HCT116 (cell line): ENCODE measurements at regions not wholly inside any gene's neighbourhood (a gene's known extent, or its start where the extent isn't known, plus 50 kb on each side); places are given as distances from the start of the nearest gene placed in this dataset.

Source experiments
- ATAC-seq: fragments of 200-7000 bp; cut with Tn5 transposase; 2 replicates; pipeline ENCODE4 v1.9.1; 2020; ENCODE audit warnings: mild to moderate bottlenecking, moderate library complexity
- BruUV-seq: library from RNA; stranded (reverse); fragments of 400-500 nt; replicated peaks from 2 replicates; lab custom pipeline; 2021; lab: Mats Ljungman, UMichigan
- CTCF ChIA-PET: fragments of 300-600 bp; sonication (Branson Sonifier 250); formaldehyde crosslinking; loops from one replicate; lab custom pipeline; 2021; ENCODE audit warnings: antibody characterized with exemption; lab: Charles Lee
- POLR2A ChIA-PET: fragments of 300-600, 350-600 bp; sonication (Branson Sonifier 250); formaldehyde crosslinking; loops from one replicate; lab custom pipeline; 2021; ENCODE audit warnings: antibody characterized with exemption; lab: Charles Lee
- RAD21 ChIA-PET, 2 experiments: fragments of 300-600 bp; sonication (Branson Sonifier 250); formaldehyde crosslinking; loops; one replicate each; lab custom pipeline; 2023; ENCODE audit warnings: low total read pairs in 2 of 2; ENCODE audit not compliant: uncharacterized antibody in 2 of 2, unreplicated experiment in 2 of 2, low non-redundant PET in 1 of 2; lab: Charles Lee
- DNase-seq: peaks from one replicate; pipeline ENCODE4 v3.0.0-alpha.2; 2010; ENCODE audit warnings: low read depth, low spot score
- H2AFZ ChIP-seq: fragments of 200-600 bp; shearing (Covaris generic), sonication (generic); 2 replicates; pipeline ENCODE4 v1.6.1; 2017; ENCODE audit warnings: low read depth, mixed run types, mixed read lengths, antibody characterized with exemption, low read length; ENCODE audit not compliant: poor library complexity, severe bottlenecking
- H3K27ac ChIP-seq: 2 replicates; pipeline ENCODE4 v1.5.1; 2012; ENCODE audit warnings: low read depth, low read length
- H3K27me3 ChIP-seq: fragments of 200-600 bp; sonication (generic); 2 replicates; pipeline ENCODE4 v1.6.1; 2016; ENCODE audit warnings: mixed run types, low read length, mixed read lengths; ENCODE audit not compliant: insufficient read depth
- H3K36me3 ChIP-seq, 2 experiments: fragments of 200-500 bp in 1 of 2; fragments of 200-600 bp in 1 of 2; sonication (Bioruptor generic) in 1 of 2; sonication (generic) in 1 of 2; 2 replicates each; pipeline versions ENCODE4 v1.5.1 to v1.6.1; 2014 to 2016; ENCODE audit warnings: low read length in 2 of 2, inconsistent platforms in 1 of 2, mixed read lengths in 1 of 2, mixed run types in 1 of 2; ENCODE audit not compliant: insufficient read depth in 2 of 2, control insufficient read depth in 1 of 2
- H3K4me1 ChIP-seq, 2 experiments: fragments of 200-600 bp in 1 of 2; sonication (generic) in 1 of 2; 2 replicates each; pipeline versions ENCODE4 v1.5.1 to v1.6.1; 2012 to 2017; ENCODE audit warnings: low read length in 2 of 2, inconsistent platforms in 1 of 2, mild to moderate bottlenecking in 1 of 2, mixed read lengths in 1 of 2, mixed run types in 1 of 2, moderate library complexity in 1 of 2; ENCODE audit not compliant: insufficient read depth in 2 of 2, control insufficient read depth in 1 of 2
- H3K4me2 ChIP-seq: fragments of 200-600 bp; sonication (generic); 2 replicates; pipeline ENCODE4 v1.6.1; 2017; ENCODE audit warnings: mixed run types, low read length, mixed read lengths
- H3K4me3 ChIP-seq, 2 experiments: fragments of 200-600 bp in 1 of 2; sonication (generic) in 1 of 2; replicated peaks in 1 of 2; 2 replicates each; pipeline ENCODE4 v1.5.1; 2011 to 2016; ENCODE audit warnings: low read length in 2 of 2, control low read depth in 1 of 2, low read depth in 1 of 2, mild to moderate bottlenecking in 1 of 2, mixed read lengths in 1 of 2, mixed run types in 1 of 2
- H3K79me2 ChIP-seq: fragments of 200-600 bp; sonication (generic); 2 replicates; pipeline ENCODE4 v1.6.1; 2017; ENCODE audit warnings: mild to moderate bottlenecking, mixed run types, low read length, moderate library complexity, mixed read lengths; ENCODE audit not compliant: insufficient read depth
- H3K9ac ChIP-seq: fragments of 200-600 bp; sonication (generic); 2 replicates; pipeline ENCODE4 v1.6.1; 2016; ENCODE audit warnings: low read length, mixed read lengths
- H3K9me2 ChIP-seq: fragments of 200-600 bp; sonication (generic), shearing (Covaris generic); 2 replicates; pipeline ENCODE4 v1.6.1; 2017; ENCODE audit warnings: mixed run types, mild to moderate bottlenecking, moderate library complexity; ENCODE audit not compliant: insufficient read depth
- H3K9me3 ChIP-seq, 2 experiments: fragments of 200-500 bp in 1 of 2; fragments of 200-600 bp in 1 of 2; sonication (Bioruptor generic) in 1 of 2; sonication (generic) in 1 of 2; 2 replicates each; pipeline ENCODE4 v1.6.1; 2014 to 2017; ENCODE audit warnings: low read length in 2 of 2, mixed read lengths in 2 of 2, inconsistent platforms in 1 of 2, low read depth in 1 of 2, mild to moderate bottlenecking in 1 of 2, mixed run types in 1 of 2, moderate library complexity in 1 of 2; ENCODE audit not compliant: control insufficient read depth in 1 of 2, insufficient read depth in 1 of 2
- H4K20me1 ChIP-seq: fragments of 200-600 bp; sonication (generic), shearing (Covaris generic); 2 replicates; pipeline ENCODE4 v1.6.1; 2017; ENCODE audit warnings: mixed run types, mild to moderate bottlenecking, moderate library complexity; ENCODE audit not compliant: insufficient read depth
- CEBPB ChIP-seq: IDR thresholded peaks from 2 replicates; pipeline ENCODE4 v1.6.1; 2012; ENCODE audit warnings: low read depth
- CTCF ChIP-seq, 3 experiments: fragments of 200-600 bp in 1 of 3; sonication (generic) in 1 of 3; IDR thresholded peaks in 2 of 3; conservative IDR thresholded peaks in 1 of 3; 2 replicates each; pipeline ENCODE4 v1.5.1; 2012 to 2017; ENCODE audit warnings: low read depth in 2 of 3, low read length in 2 of 3, antibody characterized with exemption in 1 of 3, borderline replicate concordance in 1 of 3, control low read depth in 1 of 3, mild to moderate bottlenecking in 1 of 3, mixed read lengths in 1 of 3, mixed run types in 1 of 3, moderate library complexity in 1 of 3; ENCODE audit not compliant: insufficient read depth in 1 of 3
- ELF1 ChIP-seq: IDR thresholded peaks from 2 replicates; pipeline ENCODE4 v1.6.1; 2012; ENCODE audit warnings: low read depth, borderline replicate concordance
- EZH2 ChIP-seq: fragments of 200-600 bp; sonication (generic); IDR thresholded peaks from 2 replicates; pipeline ENCODE4 v1.6.1; 2017; ENCODE audit warnings: antibody characterized with exemption, mixed run types
- FOSL1 ChIP-seq: IDR thresholded peaks from 2 replicates; pipeline ENCODE4 v1.6.1; 2012; ENCODE audit warnings: low read depth
- MAX ChIP-seq: IDR thresholded peaks from 2 replicates; pipeline ENCODE4 v1.6.1; 2012
- POLR2AphosphoS5 ChIP-seq: IDR thresholded peaks from 2 replicates; pipeline ENCODE4 v1.6.1; 2011; ENCODE audit warnings: mild to moderate bottlenecking, low read depth, low read length, moderate library complexity
- RAD21 ChIP-seq: IDR thresholded peaks from 2 replicates; pipeline ENCODE4 v1.6.1; 2012; ENCODE audit warnings: low read depth, mild to moderate bottlenecking
- SIN3A ChIP-seq: IDR thresholded peaks from 2 replicates; pipeline ENCODE4 v1.6.1; 2012; ENCODE audit warnings: low read depth
- SP1 ChIP-seq: IDR thresholded peaks from 2 replicates; pipeline ENCODE4 v1.6.1; 2012; ENCODE audit warnings: low read depth
- SRF ChIP-seq: IDR thresholded peaks from 2 replicates; pipeline ENCODE4 v1.6.1; 2012; ENCODE audit warnings: low read depth
- ZFX ChIP-seq: fragments of 450-650 bp; IDR thresholded peaks from 2 replicates; pipeline ENCODE4 v1.6.1; 2017
- ZNF274 ChIP-seq: fragments of 200-500 bp; sonication (Bioruptor generic); IDR thresholded peaks from 2 replicates; pipeline ENCODE4 v1.6.1; 2014; ENCODE audit warnings: mild to moderate bottlenecking, low read depth, low read length, inconsistent platforms
- intact Hi-C: fragments of 100-400 bp; cut with micrococcal nuclease; formaldehyde crosslinking; loops from 2 replicates; pipeline ENCODE4 v1.10.0; 2022
- TF ChIP-seq, protein P1 (sequence below): IDR thresholded peaks from 2 replicates; pipeline ENCODE4 v1.6.1; 2012
- TF ChIP-seq, protein P2 (sequence below): IDR thresholded peaks from 2 replicates; pipeline ENCODE4 v1.6.1; 2011; ENCODE audit warnings: mild to moderate bottlenecking, low read length, moderate library complexity; ENCODE audit not compliant: insufficient replicate concordance; ENCODE audit errors: extremely low read depth

GRCh38 chr1:69411617-69412016 lies 156.1 kb upstream of the LRRC7 start:
- Histone ChIP-seq H3K36me3 (no peaks in the 10 kb centered on the region), H3K9ac (no peak overlapping the region), H3K27ac (no peak overlapping the region), H3K4me3 (no peak overlapping the region), H3K4me1 (no peaks in the 10 kb centered on the region), H2AFZ (no peak overlapping the region), H3K4me2 (no peak overlapping the region), H3K27me3 (peaks cover 6% of the 10 kb centered on the region; the same call in 1 of the 2 replicates), H4K20me1 (no peaks in the 10 kb centered on the region), H3K9me2 (no peaks in the 10 kb centered on the region), H3K79me2 (no peaks in the 10 kb centered on the region), H3K9me3 (no peaks in the 10 kb centered on the region)
- ChIA-PET POLR2A (no interaction called here), RAD21 (no interaction called here), CTCF (no interaction called here)
- intact Hi-C loops, result no loop called here
- TF ChIP-seq RAD21 (no peak), ZFX (no peak), SRF (no peak), SP1 (no peak), CEBPB (no peak), POLR2AphosphoS5 (no peak), SIN3A (no peak), EZH2 (no peak), FOSL1 (no peak), CTCF (IDR thresholded peaks at IDR 0.05 in 2 of 3, conservative IDR thresholded peaks at IDR 0.05 in 1 of 3; ENCODE audit: borderline replicate concordance in 1 of 3, insufficient read depth in 1 of 3, low read depth in 2 of 3, low read length in 2 of 3) (no peak), MAX (no peak), ELF1 (no peak), ZNF274 (no peak)
- TF ChIP-seq, protein P1, sequence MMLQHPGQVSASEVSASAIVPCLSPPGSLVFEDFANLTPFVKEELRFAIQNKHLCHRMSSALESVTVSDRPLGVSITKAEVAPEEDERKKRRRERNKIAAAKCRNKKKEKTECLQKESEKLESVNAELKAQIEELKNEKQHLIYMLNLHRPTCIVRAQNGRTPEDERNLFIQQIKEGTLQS, result no peak
- TF ChIP-seq, protein P2, sequence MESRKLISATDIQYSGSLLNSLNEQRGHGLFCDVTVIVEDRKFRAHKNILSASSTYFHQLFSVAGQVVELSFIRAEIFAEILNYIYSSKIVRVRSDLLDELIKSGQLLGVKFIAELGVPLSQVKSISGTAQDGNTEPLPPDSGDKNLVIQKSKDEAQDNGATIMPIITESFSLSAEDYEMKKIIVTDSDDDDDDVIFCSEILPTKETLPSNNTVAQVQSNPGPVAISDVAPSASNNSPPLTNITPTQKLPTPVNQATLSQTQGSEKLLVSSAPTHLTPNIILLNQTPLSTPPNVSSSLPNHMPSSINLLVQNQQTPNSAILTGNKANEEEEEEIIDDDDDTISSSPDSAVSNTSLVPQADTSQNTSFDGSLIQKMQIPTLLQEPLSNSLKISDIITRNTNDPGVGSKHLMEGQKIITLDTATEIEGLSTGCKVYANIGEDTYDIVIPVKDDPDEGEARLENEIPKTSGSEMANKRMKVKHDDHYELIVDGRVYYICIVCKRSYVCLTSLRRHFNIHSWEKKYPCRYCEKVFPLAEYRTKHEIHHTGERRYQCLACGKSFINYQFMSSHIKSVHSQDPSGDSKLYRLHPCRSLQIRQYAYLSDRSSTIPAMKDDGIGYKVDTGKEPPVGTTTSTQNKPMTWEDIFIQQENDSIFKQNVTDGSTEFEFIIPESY, result no peak
- no peak for DNase-seq
- ATAC-seq, result no peak
- no TSS peak for BruUV-seq
